OCI-LY1 (cell line): ENCODE measurements at regions not wholly inside any gene's neighbourhood (a gene's known extent, or its start where the extent isn't known, plus 50 kb on each side); places are given as distances from the start of the nearest gene placed in this dataset.

ENCODE experiments used
- H2AFZ ChIP-seq: fragments of 200-600 bp; sonication (generic), shearing (Covaris generic); 2 replicates; pipeline ENCODE4 v1.6.0; 2014; ENCODE audit warnings: antibody characterized with exemption, mild to moderate bottlenecking, low read length
- H3F3A ChIP-seq: fragments of 200-600 bp; sonication (generic), shearing (Covaris generic); 2 replicates; pipeline ENCODE4 v1.6.0; 2014; ENCODE audit warnings: mild to moderate bottlenecking, antibody characterized with exemption, low read length, moderate library complexity; ENCODE audit not compliant: insufficient read depth
- H3K27ac ChIP-seq: fragments of 200-600 bp; sonication (generic); 2 replicates; pipeline ENCODE4 v1.5.1; 2014; ENCODE audit warnings: low read length, mixed run types, mild to moderate bottlenecking, low read depth; ENCODE audit not compliant: poor library complexity, severe bottlenecking
- H3K27me3 ChIP-seq: fragments of 200-600 bp; sonication (generic); 2 replicates; pipeline ENCODE4 v1.6.0; 2014; ENCODE audit warnings: antibody characterized with exemption, mild to moderate bottlenecking, low read length, moderate library complexity; ENCODE audit not compliant: insufficient read depth
- H3K36me3 ChIP-seq: fragments of 200-600 bp; sonication (generic); 2 replicates; pipeline ENCODE4 v1.6.1; 2014; ENCODE audit warnings: mild to moderate bottlenecking, antibody characterized with exemption, low read length, moderate library complexity, mixed read lengths; ENCODE audit not compliant: insufficient read depth
- H3K4me1 ChIP-seq: fragments of 200-600 bp; sonication (generic); 2 replicates; pipeline ENCODE4 v1.5.1; 2014; ENCODE audit warnings: mild to moderate bottlenecking, low read length, moderate library complexity; ENCODE audit not compliant: insufficient read depth, severe bottlenecking
- H3K4me2 ChIP-seq: fragments of 200-600 bp; sonication (generic), shearing (Covaris generic); 2 replicates; pipeline ENCODE4 v1.6.1; 2014; ENCODE audit warnings: low read length
- H3K4me3 ChIP-seq: fragments of 200-600 bp; sonication (generic); 2 replicates; pipeline ENCODE4 v1.5.1; 2014; ENCODE audit warnings: low read length, low read depth, mild to moderate bottlenecking, mixed read lengths; ENCODE audit not compliant: poor library complexity, severe bottlenecking
- H3K79me2 ChIP-seq: fragments of 200-600 bp; shearing (Covaris generic); 2 replicates; pipeline ENCODE4 v1.6.1; 2016; ENCODE audit warnings: mixed run types, low read length, mixed read lengths; ENCODE audit not compliant: insufficient read depth
- H3K9ac ChIP-seq: fragments of 200-600 bp; sonication (generic), shearing (Covaris generic); 2 replicates; pipeline ENCODE4 v1.6.1; 2014; ENCODE audit warnings: mild to moderate bottlenecking, low read length, mixed read lengths
- H3K9me2 ChIP-seq: fragments of 200-600 bp; sonication (generic), shearing (Covaris generic); 2 replicates; pipeline ENCODE4 v1.6.1; 2014; ENCODE audit warnings: low read depth, mild to moderate bottlenecking, low read length, mixed read lengths
- H3K9me3 ChIP-seq: fragments of 200-600 bp; shearing (Covaris generic); 2 replicates; pipeline ENCODE4 v1.6.1; 2014; ENCODE audit warnings: low read length, mixed read lengths
- H4K20me1 ChIP-seq: fragments of 200-600 bp; sonication (generic), shearing (Covaris generic); 2 replicates; pipeline ENCODE4 v1.6.0; 2016; ENCODE audit warnings: mild to moderate bottlenecking, low read length; ENCODE audit not compliant: insufficient read depth
- EZH2 ChIP-seq: fragments of 200-600 bp; sonication (generic), shearing (Covaris generic); IDR thresholded peaks from 2 replicates; pipeline ENCODE4 v1.8.0; 2017; ENCODE audit warnings: borderline replicate concordance, mixed run types, mild to moderate bottlenecking, antibody characterized with exemption, low read length, moderate library complexity, mixed read lengths
- TF ChIP-seq, protein P1 (sequence below): fragments of 200-600 bp; sonication (generic), shearing (Covaris generic); IDR thresholded peaks from 2 replicates; pipeline ENCODE4 v1.5.1; 2017; ENCODE audit warnings: mild to moderate bottlenecking, antibody characterized with exemption, low read length, moderate library complexity, mixed read lengths

DNA sequence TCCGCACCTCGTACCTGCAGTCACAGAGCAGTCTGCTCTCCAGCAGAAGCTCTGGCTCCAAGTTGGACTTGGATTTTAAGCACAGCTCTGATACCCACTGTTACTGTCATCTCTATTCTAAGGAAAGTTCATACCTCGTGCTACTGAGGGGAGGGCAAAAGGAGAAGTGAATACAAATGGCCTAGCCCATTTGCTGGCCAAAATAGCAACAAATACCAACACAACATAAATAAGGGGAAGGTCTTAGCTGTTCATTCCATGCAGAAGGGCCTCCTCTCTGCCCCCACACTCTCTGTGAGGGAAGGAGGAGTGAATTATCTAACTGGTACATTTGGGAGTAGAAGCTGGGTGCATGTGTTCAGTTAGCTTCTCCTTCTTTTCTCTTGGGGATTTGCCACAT, 739.4 kb upstream of the RAB6C start:
- no peaks in the 10 kb centered on the region for H3K79me2 ChIP-seq
- H3F3A ChIP-seq = no peaks in the 10 kb centered on the region
- H3K9ac ChIP-seq = no peak overlapping the region
- TF ChIP-seq, protein P1, sequence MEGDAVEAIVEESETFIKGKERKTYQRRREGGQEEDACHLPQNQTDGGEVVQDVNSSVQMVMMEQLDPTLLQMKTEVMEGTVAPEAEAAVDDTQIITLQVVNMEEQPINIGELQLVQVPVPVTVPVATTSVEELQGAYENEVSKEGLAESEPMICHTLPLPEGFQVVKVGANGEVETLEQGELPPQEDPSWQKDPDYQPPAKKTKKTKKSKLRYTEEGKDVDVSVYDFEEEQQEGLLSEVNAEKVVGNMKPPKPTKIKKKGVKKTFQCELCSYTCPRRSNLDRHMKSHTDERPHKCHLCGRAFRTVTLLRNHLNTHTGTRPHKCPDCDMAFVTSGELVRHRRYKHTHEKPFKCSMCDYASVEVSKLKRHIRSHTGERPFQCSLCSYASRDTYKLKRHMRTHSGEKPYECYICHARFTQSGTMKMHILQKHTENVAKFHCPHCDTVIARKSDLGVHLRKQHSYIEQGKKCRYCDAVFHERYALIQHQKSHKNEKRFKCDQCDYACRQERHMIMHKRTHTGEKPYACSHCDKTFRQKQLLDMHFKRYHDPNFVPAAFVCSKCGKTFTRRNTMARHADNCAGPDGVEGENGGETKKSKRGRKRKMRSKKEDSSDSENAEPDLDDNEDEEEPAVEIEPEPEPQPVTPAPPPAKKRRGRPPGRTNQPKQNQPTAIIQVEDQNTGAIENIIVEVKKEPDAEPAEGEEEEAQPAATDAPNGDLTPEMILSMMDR = no peak
- TF ChIP-seq EZH2 = no peak
- H3K36me3 ChIP-seq = no peaks in the 10 kb centered on the region
- H3K4me2 ChIP-seq = no peak overlapping the region
- no peaks in the 10 kb centered on the region for H3K9me3 ChIP-seq
- no peak overlapping the region for H3K27ac ChIP-seq
- no peak overlapping the region for H3K4me3 ChIP-seq
- no peaks in the 10 kb centered on the region for H3K27me3 ChIP-seq
- H2AFZ ChIP-seq = no peak overlapping the region
- no peaks in the 10 kb centered on the region for H3K4me1 ChIP-seq
- H4K20me1 ChIP-seq = no peaks in the 10 kb centered on the region
- H3K9me2 ChIP-seq = no peaks in the 10 kb centered on the region

DNA sequence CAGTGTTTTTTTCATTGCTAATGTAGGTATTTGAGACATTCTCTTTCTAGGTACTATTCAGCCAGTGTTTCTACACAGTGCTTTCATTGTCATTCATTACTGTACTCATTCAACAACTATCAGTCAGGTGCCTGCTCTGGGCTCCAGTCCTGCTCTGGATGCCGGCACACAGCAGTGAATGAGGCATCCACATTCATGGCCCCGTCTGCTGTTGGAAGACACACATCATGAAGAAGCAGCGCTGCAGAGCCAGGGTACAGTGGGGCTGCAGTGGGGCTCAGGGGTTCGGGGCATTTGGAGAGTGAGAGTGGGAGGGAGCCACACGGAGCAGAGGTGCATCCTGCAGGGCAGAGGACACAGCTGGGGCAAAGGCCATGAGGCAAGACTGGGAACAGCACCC, 737.2 kb upstream of the RAB6C start:
- Histone ChIP-seq H3K79me2 (no peaks in the 10 kb centered on the region), H3K27ac (no peak overlapping the region), H3K4me1 (no peaks in the 10 kb centered on the region), H2AFZ (no peak overlapping the region), H3K9me3 (no peaks in the 10 kb centered on the region), H3K9ac (no peak overlapping the region), H3K27me3 (no peaks in the 10 kb centered on the region), H3K36me3 (no peaks in the 10 kb centered on the region), H3F3A (no peaks in the 10 kb centered on the region), H3K4me2 (no peak overlapping the region), H3K9me2 (no peaks in the 10 kb centered on the region), H4K20me1 (no peaks in the 10 kb centered on the region), H3K4me3 (no peak overlapping the region)
- TF ChIP-seq, protein P1 = no peak
- TF ChIP-seq EZH2 = no peak

DNA sequence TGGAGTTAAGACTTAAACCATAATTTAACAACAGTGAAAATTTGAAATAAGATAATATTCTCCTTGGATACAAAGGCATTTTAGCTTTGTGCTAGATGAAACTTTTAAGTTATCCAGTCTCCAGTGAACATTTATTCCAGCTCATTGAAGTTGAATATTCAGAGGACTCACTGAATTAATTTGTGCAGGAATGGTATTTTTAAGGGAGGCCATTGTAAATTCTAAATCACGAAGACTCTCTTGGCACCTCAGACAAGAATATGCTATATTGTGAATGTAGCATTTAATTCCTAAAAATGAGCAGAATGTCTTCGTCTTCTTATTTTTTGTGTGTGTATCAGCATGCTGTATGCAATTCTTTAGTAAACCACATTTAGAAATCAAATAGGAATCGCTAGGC, 731.7 kb upstream of the RAB6C start:
- Histone ChIP-seq H3K27ac (no peak overlapping the region), H3K36me3 (no peaks in the 10 kb centered on the region), H3K79me2 (no peaks in the 10 kb centered on the region), H3K4me1 (no peaks in the 10 kb centered on the region), H3K9me2 (no peaks in the 10 kb centered on the region), H2AFZ (no peak overlapping the region), H3F3A (no peaks in the 10 kb centered on the region), H3K4me2 (no peak overlapping the region), H3K4me3 (no peak overlapping the region), H3K27me3 (no peaks in the 10 kb centered on the region), H4K20me1 (no peaks in the 10 kb centered on the region), H3K9ac (no peak overlapping the region), H3K9me3 (no peaks in the 10 kb centered on the region)
- TF ChIP-seq EZH2 = no peak
- TF ChIP-seq, protein P1 = no peak
